ENCODE measurements at regions not wholly inside any gene's neighbourhood (a gene's known extent, or its start where the extent isn't known, plus 50 kb on each side); places are given as distances from the start of the nearest gene placed in this dataset.

- WGBS (ENCODE audit: insufficient coverage): 96% methylated on average over 6 of the region's 7 CpGs
- Histone ChIP-seq H3K27ac (ENCODE audit: low read depth, low read length) (no peak overlapping the region), H3K4me1 (ENCODE audit: control insufficient read depth, insufficient read depth, low read length) (peaks cover 29% of the 10 kb centered on the region), H3K4me3 (ENCODE audit: low read depth, low read length) (no peak overlapping the region), H3K27me3 (ENCODE audit: control insufficient read depth, insufficient read depth, low read length) (peaks cover 2% of the 10 kb centered on the region), H3K9me3 (ENCODE audit: control insufficient read depth, insufficient read depth, low read length) (no peaks in the 10 kb centered on the region), H3K36me3 (ENCODE audit: control insufficient read depth, insufficient read depth, low read length) (no peaks in the 10 kb centered on the region)
- DNase-seq (ENCODE audit: low read depth in 4 of 6, low spot score in 6 of 6): no peak
These were observed 135.3 kb upstream of the GLI2 start for GRCh38 chr2:120600335-120600734.

GRCh38 chr2:120600786-120601185, 134.9 kb upstream of the GLI2 start:
- 85% methylated on average over 5 of the region's 5 CpGs for WGBS (ENCODE audit: insufficient coverage)
- DNase-seq (ENCODE audit: low read depth in 4 of 6, low spot score in 6 of 6): no peak

GRCh38 chr2:120601566-120601965, 134.1 kb upstream of the GLI2 start:
- Histone ChIP-seq H3K4me1 (ENCODE audit: control insufficient read depth, insufficient read depth, low read length) (peaks cover 17% of the 10 kb centered on the region), H3K4me3 (ENCODE audit: low read depth, low read length) (no peak overlapping the region), H3K36me3 (ENCODE audit: control insufficient read depth, insufficient read depth, low read length) (no peaks in the 10 kb centered on the region), H3K27ac (ENCODE audit: low read depth, low read length) (no peak overlapping the region), H3K9me3 (ENCODE audit: control insufficient read depth, insufficient read depth, low read length) (no peaks in the 10 kb centered on the region), H3K27me3 (ENCODE audit: control insufficient read depth, insufficient read depth, low read length) (no peaks in the 10 kb centered on the region)
- 98% methylated on average over 9 of the region's 9 CpGs for WGBS (ENCODE audit: insufficient coverage)
- DNase-seq (ENCODE audit: low read depth in 4 of 6, low spot score in 6 of 6): no peak

More at GRCh38 chr2:120600786-120601185, 134.9 kb upstream of the GLI2 start:
- Histone ChIP-seq H3K36me3 (ENCODE audit: control insufficient read depth, insufficient read depth, low read length) (no peaks in the 10 kb centered on the region), H3K9me3 (ENCODE audit: control insufficient read depth, insufficient read depth, low read length) (no peaks in the 10 kb centered on the region), H3K4me3 (ENCODE audit: low read depth, low read length) (no peak overlapping the region), H3K27ac (ENCODE audit: low read depth, low read length) (no peak overlapping the region), H3K27me3 (ENCODE audit: control insufficient read depth, insufficient read depth, low read length) (no peaks in the 10 kb centered on the region), H3K4me1 (ENCODE audit: control insufficient read depth, insufficient read depth, low read length) (peaks cover 25% of the 10 kb centered on the region)

- H3K27ac ChIP-seq (ENCODE audit: low read depth, low read length): no peak overlapping the region
- H3K4me1 ChIP-seq (ENCODE audit: control insufficient read depth, insufficient read depth, low read length): peaks cover 11% of the 10 kb centered on the region
- no peaks in the 10 kb centered on the region for H3K36me3 ChIP-seq (ENCODE audit: control insufficient read depth, insufficient read depth, low read length)
- WGBS (ENCODE audit: insufficient coverage): 90% methylated on average over 7 of the region's 7 CpGs
- no peak for DNase-seq (ENCODE audit: low read depth in 4 of 6, low spot score in 6 of 6)
- H3K27me3 ChIP-seq (ENCODE audit: control insufficient read depth, insufficient read depth, low read length): no peaks in the 10 kb centered on the region
- no peak overlapping the region for H3K4me3 ChIP-seq (ENCODE audit: low read depth, low read length)
- H3K9me3 ChIP-seq (ENCODE audit: control insufficient read depth, insufficient read depth, low read length): no peaks in the 10 kb centered on the region
These were observed 133.4 kb upstream of the GLI2 start for GRCh38 chr2:120602251-120602650.

- Histone ChIP-seq H3K27me3 (ENCODE audit: control insufficient read depth, insufficient read depth, low read length) (no peaks in the 10 kb centered on the region), H3K4me3 (ENCODE audit: low read depth, low read length) (no peak overlapping the region), H3K27ac (ENCODE audit: low read depth, low read length) (no peak overlapping the region), H3K9me3 (ENCODE audit: control insufficient read depth, insufficient read depth, low read length) (no peaks in the 10 kb centered on the region), H3K36me3 (ENCODE audit: control insufficient read depth, insufficient read depth, low read length) (no peaks in the 10 kb centered on the region), H3K4me1 (ENCODE audit: control insufficient read depth, insufficient read depth, low read length) (peaks cover 6% of the 10 kb centered on the region)
- no peak for DNase-seq (ENCODE audit: low read depth in 4 of 6, low spot score in 6 of 6)
- WGBS (ENCODE audit: insufficient coverage): 93% methylated on average over 6 of the region's 6 CpGs
These were observed 130.9 kb upstream of the GLI2 start for GRCh38 chr2:120604767-120605166.

GRCh38 chr2:120605231-120605935, 130.3 kb upstream of the GLI2 start:
- Histone ChIP-seq H3K27me3 (ENCODE audit: control insufficient read depth, insufficient read depth, low read length) (no peaks in the 10 kb centered on the region), H3K4me1 (ENCODE audit: control insufficient read depth, insufficient read depth, low read length) (peaks cover 12% of the 10 kb centered on the region), H3K4me3 (ENCODE audit: low read depth, low read length) (no peak overlapping the region), H3K36me3 (ENCODE audit: control insufficient read depth, insufficient read depth, low read length) (no peaks in the 10 kb centered on the region), H3K27ac (ENCODE audit: low read depth, low read length) (no peak overlapping the region), H3K9me3 (ENCODE audit: control insufficient read depth, insufficient read depth, low read length) (no peaks in the 10 kb centered on the region)
- WGBS (ENCODE audit: insufficient coverage): 74% methylated on average over 9 of the region's 10 CpGs
- DNase-seq (ENCODE audit: low read depth in 4 of 6, low spot score in 6 of 6): peak in 1 of 6 donors; percentile 38

- no peaks in the 10 kb centered on the region for H3K36me3 ChIP-seq (ENCODE audit: control insufficient read depth, insufficient read depth, low read length)
- peaks cover 12% of the 10 kb centered on the region for H3K4me1 ChIP-seq (ENCODE audit: control insufficient read depth, insufficient read depth, low read length)
- no peaks in the 10 kb centered on the region for H3K27me3 ChIP-seq (ENCODE audit: control insufficient read depth, insufficient read depth, low read length)
- no peaks in the 10 kb centered on the region for H3K9me3 ChIP-seq (ENCODE audit: control insufficient read depth, insufficient read depth, low read length)
- WGBS (ENCODE audit: insufficient coverage): 82% methylated on average over 6 of the region's 12 CpGs
- DNase-seq (ENCODE audit: low read depth in 4 of 6, low spot score in 6 of 6): no peak
- no peak overlapping the region for H3K27ac ChIP-seq (ENCODE audit: low read depth, low read length)
- H3K4me3 ChIP-seq (ENCODE audit: low read depth, low read length): no peak overlapping the region
These were observed 129.4 kb upstream of the GLI2 start for GRCh38 chr2:120606280-120606679.

GRCh38 chr2:120606931-120607330, 128.7 kb upstream of the GLI2 start:
- Histone ChIP-seq H3K27ac (ENCODE audit: low read depth, low read length) (no peak overlapping the region), H3K36me3 (ENCODE audit: control insufficient read depth, insufficient read depth, low read length) (no peaks in the 10 kb centered on the region), H3K27me3 (ENCODE audit: control insufficient read depth, insufficient read depth, low read length) (no peaks in the 10 kb centered on the region), H3K9me3 (ENCODE audit: control insufficient read depth, insufficient read depth, low read length) (no peaks in the 10 kb centered on the region), H3K4me3 (ENCODE audit: low read depth, low read length) (no peak overlapping the region), H3K4me1 (ENCODE audit: control insufficient read depth, insufficient read depth, low read length) (peaks cover 12% of the 10 kb centered on the region)
- no peak for DNase-seq (ENCODE audit: low read depth in 4 of 6, low spot score in 6 of 6)
- 76% methylated on average over 6 of the region's 6 CpGs for WGBS (ENCODE audit: insufficient coverage)

- Histone ChIP-seq H3K27me3 (ENCODE audit: control insufficient read depth, insufficient read depth, low read length) (no peaks in the 10 kb centered on the region), H3K4me1 (ENCODE audit: control insufficient read depth, insufficient read depth, low read length) (peaks cover 12% of the 10 kb centered on the region), H3K9me3 (ENCODE audit: control insufficient read depth, insufficient read depth, low read length) (no peaks in the 10 kb centered on the region), H3K4me3 (ENCODE audit: low read depth, low read length) (no peak overlapping the region), H3K36me3 (ENCODE audit: control insufficient read depth, insufficient read depth, low read length) (no peaks in the 10 kb centered on the region), H3K27ac (ENCODE audit: low read depth, low read length) (no peak overlapping the region)
- 77% methylated on average over 8 of the region's 8 CpGs for WGBS (ENCODE audit: insufficient coverage)
- DNase-seq (ENCODE audit: low read depth in 4 of 6, low spot score in 6 of 6): no peak
These were observed 128.2 kb upstream of the GLI2 start for GRCh38 chr2:120607506-120607905.

- no peak overlapping the region for H3K4me3 ChIP-seq (ENCODE audit: low read depth, low read length)
- no peaks in the 10 kb centered on the region for H3K9me3 ChIP-seq (ENCODE audit: control insufficient read depth, insufficient read depth, low read length)
- H3K4me1 ChIP-seq (ENCODE audit: control insufficient read depth, insufficient read depth, low read length): peaks cover 12% of the 10 kb centered on the region
- H3K36me3 ChIP-seq (ENCODE audit: control insufficient read depth, insufficient read depth, low read length): no peaks in the 10 kb centered on the region
- H3K27ac ChIP-seq (ENCODE audit: low read depth, low read length): no peak overlapping the region
- DNase-seq (ENCODE audit: low read depth in 4 of 6, low spot score in 6 of 6): no peak
- 91% methylated on average over 3 of the region's 4 CpGs for WGBS (ENCODE audit: insufficient coverage)
- no peaks in the 10 kb centered on the region for H3K27me3 ChIP-seq (ENCODE audit: control insufficient read depth, insufficient read depth, low read length)
These were observed 127.7 kb upstream of the GLI2 start for GRCh38 chr2:120607996-120608395.

All from spinal cord (tissue), 9 donors.